ENCODE measurements at regions not wholly inside any gene's neighbourhood (a gene's known extent, or its start where the extent isn't known, plus 50 kb on each side); places are given as distances from the start of the nearest gene placed in this dataset.

- H3K9me3 ChIP-seq = no peaks in the 10 kb centered on the region
- H3K27me3 ChIP-seq = no peaks in the 10 kb centered on the region
- intact Hi-C loops (cut with DNase I) = no loop called here
- TF ChIP-seq CTCF (IDR thresholded peaks at IDR 0.05) (no peak), POLR2A (IDR thresholded peaks at IDR 0.05) (no peak)
- H3K4me1 ChIP-seq = peaks cover 0 to 15% (median 10%) of the 10 kb centered on the region in 3 donors
- no peak overlapping the region for H3K27ac ChIP-seq
- H3K36me3 ChIP-seq = no peaks in the 10 kb centered on the region
- no peak for DNase-seq
- 48% methylated on average over 2 of the region's 2 CpGs for WGBS, 2 donors
- H3K4me3 ChIP-seq = no peak overlapping the region
Observed at GRCh38 chr6:47157653-47158219, 115.6 kb upstream of the ADGRF1 start.

GRCh38 chr6:47157063-47157462, 114.9 kb upstream of the ADGRF1 start:
- Histone ChIP-seq H3K27ac (no peak overlapping the region), H3K4me1 (peaks cover 0 to 15% (median 10%) of the 10 kb centered on the region in 3 donors), H3K27me3 (no peaks in the 10 kb centered on the region), H3K4me3 (no peak overlapping the region), H3K36me3 (no peaks in the 10 kb centered on the region), H3K9me3 (no peaks in the 10 kb centered on the region)
- WGBS, 2 donors = 44 to 83% methylated on average over 1 of the region's 1 CpG
- intact Hi-C loops (cut with DNase I) = no loop called here
- TF ChIP-seq CTCF (IDR thresholded peaks at IDR 0.05) (no peak), POLR2A (IDR thresholded peaks at IDR 0.05) (no peak)
- DNase-seq = no peak

- Histone ChIP-seq H3K4me1 (peaks cover 0 to 10% (median 6%) of the 10 kb centered on the region in 3 donors), H3K9me3 (no peaks in the 10 kb centered on the region), H3K36me3 (no peaks in the 10 kb centered on the region), H3K27ac (no peak overlapping the region), H3K4me3 (no peak overlapping the region), H3K27me3 (no peaks in the 10 kb centered on the region)
- intact Hi-C loops (cut with DNase I) = no loop called here
- DNase-seq = no peak
- 53 to 58% methylated on average over 4 of the region's 4 CpGs for WGBS, 2 donors
- TF ChIP-seq POLR2A (IDR thresholded peaks at IDR 0.05) = no peak
- TF ChIP-seq CTCF (IDR thresholded peaks at IDR 0.05) = no peak
Observed at GRCh38 chr6:47156196-47156595, 114.1 kb upstream of the ADGRF1 start.

GRCh38 chr6:47153404-47153755, 111.2 kb upstream of the ADGRF1 start:
- H3K27ac ChIP-seq = no peak overlapping the region
- TF ChIP-seq POLR2A (IDR thresholded peaks at IDR 0.05) (no peak), CTCF (IDR thresholded peaks at IDR 0.05) (no peak)
- no peaks in the 10 kb centered on the region for H3K9me3 ChIP-seq
- no peak overlapping the region for H3K4me3 ChIP-seq
- DNase-seq = no peak
- H3K27me3 ChIP-seq = no peaks in the 10 kb centered on the region
- no peaks in the 10 kb centered on the region for H3K4me1 ChIP-seq
- H3K36me3 ChIP-seq = no peaks in the 10 kb centered on the region
- 73 to 77% methylated on average over 2 to 3 of the region's 3 CpGs for WGBS, 2 donors
- intact Hi-C loops (cut with DNase I) = no loop called here

- intact Hi-C loops (cut with DNase I) = no loop called here
- Histone ChIP-seq H3K4me1 (peaks cover 0 to 2% (median 2%) of the 10 kb centered on the region in 3 donors), H3K9me3 (no peaks in the 10 kb centered on the region), H3K27me3 (no peaks in the 10 kb centered on the region), H3K36me3 (no peaks in the 10 kb centered on the region), H3K4me3 (no peak overlapping the region), H3K27ac (no peak overlapping the region)
- 70 to 74% methylated on average over 3 of the region's 3 CpGs for WGBS, 2 donors
- DNase-seq = no peak
- no peak for TF ChIP-seq POLR2A (IDR thresholded peaks at IDR 0.05)
- no peak for TF ChIP-seq CTCF (IDR thresholded peaks at IDR 0.05)
Observed at GRCh38 chr6:47152666-47153403, 110.7 kb upstream of the ADGRF1 start.
